ENCODE measurements at regions not wholly inside any gene's neighbourhood (a gene's known extent, or its start where the extent isn't known, plus 50 kb on each side); places are given as distances from the start of the nearest gene placed in this dataset.

DNA sequence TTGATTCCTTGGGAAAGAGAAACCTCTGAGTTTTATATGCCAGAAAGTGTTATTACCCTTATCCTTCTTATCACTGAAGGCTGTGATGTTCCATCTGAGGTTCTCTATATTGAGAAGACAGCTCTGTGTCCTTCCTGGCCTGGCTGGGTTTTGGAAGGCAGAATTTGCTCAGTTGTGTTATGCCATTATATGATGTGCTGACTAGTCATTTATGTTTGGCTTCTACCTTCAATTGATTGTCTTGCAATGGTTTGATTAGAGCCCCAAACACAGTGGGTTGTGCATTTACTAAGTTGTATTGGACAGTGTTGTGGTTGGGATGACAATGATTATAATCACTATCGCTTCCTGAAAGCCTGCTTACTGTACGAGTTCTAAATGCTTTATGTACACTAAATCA is 265.7 kb downstream of the SNAPC1 start:
- DNase-seq = no peak

- no peak for DNase-seq
Observed at GRCh38 chr14:62029569-62029924, 267.3 kb downstream of the SNAPC1 start.

DNA sequence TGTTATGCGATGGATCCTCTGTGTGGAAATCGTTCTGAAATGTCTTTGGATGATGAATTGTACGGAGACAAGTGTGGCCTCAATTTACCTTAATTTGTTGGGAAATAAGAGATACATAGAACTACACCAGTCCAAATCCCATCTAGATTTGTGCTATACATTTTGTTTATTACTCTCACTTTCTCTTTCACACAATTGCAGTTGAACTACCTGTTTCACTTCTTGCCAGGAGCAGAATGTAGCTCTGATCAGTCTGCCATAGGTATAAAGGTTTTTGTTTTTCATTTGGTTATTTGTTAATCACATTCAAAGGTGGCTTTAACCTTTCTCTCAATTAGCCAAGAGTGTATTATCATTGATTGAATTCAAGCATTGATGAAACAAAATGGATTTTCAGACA is 268.2 kb downstream of the SNAPC1 start:
- DNase-seq = no peak

GRCh38 chr14:62031504-62031903 is 269.3 kb downstream of the SNAPC1 start:
- no peak for DNase-seq

DNA sequence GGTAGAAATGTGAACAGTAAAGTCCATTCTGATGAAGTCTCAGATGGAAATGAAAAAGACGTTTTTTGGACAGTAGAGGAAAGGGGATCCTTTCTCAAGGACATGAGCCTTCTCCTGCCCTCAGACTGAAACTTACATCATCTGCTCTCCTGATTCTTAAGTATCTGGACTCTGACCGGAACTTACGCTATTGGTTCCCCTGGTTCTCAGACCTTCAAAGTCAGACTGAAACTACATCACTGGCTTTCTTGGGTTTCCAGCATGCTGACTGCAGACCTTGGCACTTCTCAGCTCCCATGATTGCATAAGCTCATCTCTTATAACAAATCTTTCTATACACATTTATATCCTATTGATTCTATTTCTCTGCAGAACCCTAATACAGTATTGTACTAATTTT is 291.0 kb downstream of the SNAPC1 start:
- DNase-seq = no peak

GRCh38 chr14:62056789-62057188 is 294.6 kb downstream of the SNAPC1 start:
- DNase-seq = no peak

- no peak for DNase-seq
Observed at GRCh38 chr14:62062645-62063044, 300.4 kb downstream of the SNAPC1 start.

DNA sequence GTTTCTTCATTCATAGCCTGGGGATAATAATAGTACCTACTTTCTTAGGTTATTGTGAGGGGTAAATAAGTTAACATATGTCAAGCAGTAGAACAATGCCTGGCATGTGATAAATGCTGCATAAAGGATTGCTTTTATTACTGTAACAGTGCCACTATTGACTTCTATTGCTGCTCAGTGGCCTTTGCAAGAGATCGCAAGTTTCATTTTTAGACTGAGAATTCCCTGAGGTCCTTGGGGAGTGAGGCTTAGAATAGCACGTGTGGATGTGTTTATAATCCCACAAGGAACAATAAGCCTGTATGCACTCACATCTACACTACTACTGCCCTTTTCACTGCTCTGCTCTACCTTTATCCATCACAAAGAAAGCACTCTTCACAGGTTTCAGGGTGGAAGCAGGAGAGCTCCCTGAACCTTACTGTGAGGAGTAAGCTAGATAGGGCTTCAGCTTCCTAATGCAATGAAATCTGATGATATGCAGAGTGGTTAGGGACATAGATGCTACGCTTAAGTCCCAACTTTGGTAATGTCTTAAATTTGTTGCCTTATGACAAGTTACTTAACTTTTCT is 302.6 kb downstream of the SNAPC1 start:
- DNase-seq = no peak

GRCh38 chr14:62066304-62066703 is 304.1 kb downstream of the SNAPC1 start:
- no peak for DNase-seq

DNA sequence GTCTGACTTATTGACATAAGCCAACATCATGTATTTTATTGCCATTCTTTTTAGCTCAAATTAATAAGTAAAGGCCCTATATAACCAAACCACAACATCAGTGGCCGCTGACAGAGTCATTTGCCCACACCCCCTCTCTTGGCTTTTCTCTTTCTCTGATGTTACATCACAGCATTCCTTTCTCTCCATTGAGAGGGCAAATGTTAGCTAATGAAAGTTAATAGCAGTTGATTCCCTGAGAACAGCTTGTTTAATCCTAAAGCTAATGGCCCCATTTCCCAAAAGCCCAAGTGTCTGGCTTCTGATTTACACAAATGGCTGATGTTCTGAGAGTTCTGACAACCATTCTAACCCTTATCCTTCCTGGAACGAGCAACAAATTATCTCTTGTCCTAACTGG is 308.8 kb downstream of the SNAPC1 start:
- no peak for DNase-seq

DNA sequence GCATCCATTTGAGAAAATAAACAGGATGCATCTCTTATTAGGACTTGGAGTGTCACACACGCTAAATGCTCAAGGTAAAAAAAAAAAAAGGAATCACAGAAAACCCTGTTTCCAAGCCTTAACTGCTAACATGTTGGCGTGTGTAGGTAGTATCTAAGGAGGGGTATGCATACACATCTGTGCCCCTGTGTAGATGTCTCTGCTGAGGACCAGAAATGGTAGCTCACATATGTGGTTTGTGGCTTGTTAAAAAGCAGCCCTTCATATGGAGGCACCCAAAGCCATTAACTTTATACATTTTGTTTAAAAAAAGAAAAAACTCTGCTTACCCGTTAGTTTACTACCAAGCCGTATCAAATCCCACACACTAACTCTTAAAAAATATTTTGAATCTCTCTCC is 314.1 kb downstream of the SNAPC1 start:
- DNase-seq = no peak

DNA sequence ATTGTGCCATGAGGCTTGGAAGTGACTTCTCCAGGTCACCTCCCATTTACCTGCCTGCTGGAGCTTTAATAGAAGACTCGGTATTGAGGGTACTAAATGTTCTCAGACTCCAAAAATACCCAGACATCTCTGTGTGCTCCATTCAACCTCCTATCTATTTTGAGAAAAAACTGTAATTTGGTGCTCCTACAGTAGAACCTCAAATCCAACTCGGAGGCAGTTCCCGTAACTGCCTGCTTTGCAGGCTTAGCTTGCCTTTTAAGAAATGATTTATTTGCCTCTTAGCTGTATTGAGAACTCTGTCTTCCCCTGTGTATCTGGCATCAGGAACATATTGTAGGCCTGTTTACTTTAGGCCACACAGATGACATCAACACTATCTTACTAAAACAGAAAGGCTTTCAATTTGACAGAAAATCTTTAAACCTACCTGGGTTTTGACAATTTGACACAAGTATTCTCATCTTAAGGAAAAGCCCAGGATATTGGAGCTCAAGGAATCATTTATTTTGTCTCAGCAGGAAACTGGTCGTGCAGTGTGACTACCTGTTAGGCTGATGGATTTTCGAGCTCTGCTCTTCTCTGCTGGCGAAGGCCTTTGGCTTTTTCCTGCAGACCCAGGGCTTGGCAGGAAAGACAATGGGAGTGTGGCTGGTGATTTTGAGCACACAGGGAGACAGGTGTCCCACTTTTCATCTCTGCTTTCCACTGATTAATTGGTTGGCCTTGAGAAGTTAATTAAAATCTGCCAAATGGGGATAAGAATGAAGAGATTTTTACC is 314.8 kb downstream of the SNAPC1 start:
- no peak for DNase-seq

GRCh38 chr14:62077676-62078261 is 315.5 kb downstream of the SNAPC1 start:
- DNase-seq = no peak

DNA sequence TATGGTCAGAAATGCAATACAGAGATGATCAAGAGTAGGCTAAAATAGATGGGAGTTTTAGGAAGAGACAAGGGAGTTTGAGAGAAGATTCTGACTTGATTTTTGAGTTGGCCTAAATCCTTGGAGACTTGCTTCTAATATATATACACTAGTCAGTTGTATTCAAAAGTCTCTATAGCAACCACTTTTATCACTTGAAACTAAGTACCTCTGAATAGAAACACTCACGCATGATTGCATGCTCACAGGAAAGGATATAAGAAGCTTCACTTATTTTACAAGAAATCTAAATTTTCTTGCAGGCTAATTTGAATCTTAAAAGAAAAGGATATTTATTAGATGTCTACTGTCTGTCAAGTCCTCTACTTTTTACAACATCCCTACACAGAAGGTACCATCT is 316.8 kb downstream of the SNAPC1 start:
- no peak for DNase-seq

DNA sequence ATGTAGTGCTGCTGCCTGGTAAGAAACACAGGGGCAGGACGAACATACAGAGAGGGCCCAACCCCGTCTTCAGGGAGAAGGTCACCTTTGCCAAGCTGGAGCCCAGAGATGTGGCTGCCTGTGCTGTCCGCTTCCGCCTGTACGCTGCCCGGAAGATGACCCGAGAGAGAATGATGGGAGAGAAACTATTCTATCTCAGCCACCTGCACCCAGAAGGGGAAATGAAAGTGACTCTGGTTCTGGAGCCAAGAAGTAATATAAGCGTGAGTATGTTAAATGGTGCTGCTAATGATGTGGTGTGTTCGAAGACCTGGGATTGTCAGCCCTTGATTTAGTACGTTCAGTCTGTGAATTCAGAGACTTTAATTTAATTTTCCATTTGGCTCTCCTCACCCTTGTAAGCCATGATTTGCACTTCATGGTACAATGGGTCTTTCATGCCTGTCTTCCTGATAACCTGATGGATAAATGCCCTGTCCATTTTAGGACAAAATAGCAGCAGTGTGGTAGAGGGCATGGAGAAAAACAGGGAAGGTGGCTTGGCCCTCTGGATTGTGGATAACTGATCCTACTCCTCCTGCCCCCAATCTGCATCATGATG is 318.9 kb downstream of the SNAPC1 start:
- DNase-seq = no peak

DNA sequence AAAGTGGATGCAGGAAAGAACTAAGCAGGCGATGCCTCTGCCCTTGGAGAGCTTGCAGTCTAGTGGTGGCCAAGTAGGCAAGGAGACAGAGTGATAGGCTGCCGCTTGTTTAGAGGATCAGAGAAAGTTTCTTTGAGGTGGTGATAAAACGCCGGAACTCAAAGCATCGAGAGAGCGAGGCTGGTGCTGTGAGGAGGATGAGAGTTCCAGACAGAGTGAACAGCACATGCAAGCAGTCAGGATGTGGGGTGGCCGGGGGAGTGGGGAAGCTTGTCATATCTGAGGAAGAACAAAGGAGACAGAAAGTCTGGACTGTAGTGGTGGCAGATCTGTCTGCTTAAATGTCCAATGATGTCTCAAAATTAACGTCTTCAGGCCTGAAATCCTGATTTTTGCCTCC is 319.7 kb downstream of the SNAPC1 start:
- DNase-seq = no peak

- DNase-seq = no peak
Observed at GRCh38 chr14:62082779-62083178, 320.6 kb downstream of the SNAPC1 start.

DNA sequence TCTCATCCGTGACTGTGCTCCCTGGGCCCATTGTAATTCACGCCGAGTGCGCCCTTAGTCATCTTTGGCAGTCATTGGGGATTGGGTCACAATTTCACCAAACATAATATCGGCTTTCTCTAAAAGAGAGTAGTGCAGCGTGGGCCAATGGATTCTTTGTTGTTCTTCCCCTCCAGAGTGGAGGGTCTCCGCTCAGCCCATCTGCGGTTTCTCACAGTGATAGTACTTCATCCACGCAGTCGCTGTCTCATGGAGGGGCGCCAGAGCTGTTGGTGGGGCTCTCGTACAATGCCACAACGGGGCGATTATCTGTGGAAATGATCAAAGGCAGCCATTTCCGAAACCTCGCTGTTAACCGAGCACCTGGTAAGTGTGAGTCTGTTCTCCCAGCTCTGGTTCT is 321.8 kb downstream of the SNAPC1 start:
- DNase-seq = no peak

GRCh38 chr14:62087191-62087590 is 325.0 kb downstream of the SNAPC1 start:
- no peak for DNase-seq

- no peak for DNase-seq
Observed at GRCh38 chr14:62093736-62094135, 331.5 kb downstream of the SNAPC1 start.

GRCh38 chr14:62097072-62097471 is 334.9 kb downstream of the SNAPC1 start:
- DNase-seq = no peak

GRCh38 chr14:62097824-62098223 is 335.6 kb downstream of the SNAPC1 start:
- no peak for DNase-seq

DNA sequence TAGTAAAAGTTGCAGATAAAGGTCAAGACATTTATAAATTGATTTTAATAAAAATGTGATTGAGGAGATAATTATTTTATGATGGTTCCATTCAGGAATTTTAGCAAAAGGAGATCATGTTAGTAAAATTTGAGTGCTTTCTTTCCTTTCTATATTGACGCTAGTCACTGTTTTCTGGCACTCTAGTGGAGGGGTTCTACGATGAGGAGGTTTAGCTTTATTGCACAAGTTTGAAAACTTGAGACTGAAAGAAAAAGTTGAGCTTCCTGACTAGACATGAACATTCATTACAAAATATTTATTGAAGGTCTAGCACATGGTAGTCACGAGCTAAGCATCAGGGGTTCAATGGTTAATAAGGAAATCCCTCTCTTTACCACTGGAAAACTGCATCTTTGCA is 336.1 kb downstream of the SNAPC1 start:
- no peak for DNase-seq

DNA sequence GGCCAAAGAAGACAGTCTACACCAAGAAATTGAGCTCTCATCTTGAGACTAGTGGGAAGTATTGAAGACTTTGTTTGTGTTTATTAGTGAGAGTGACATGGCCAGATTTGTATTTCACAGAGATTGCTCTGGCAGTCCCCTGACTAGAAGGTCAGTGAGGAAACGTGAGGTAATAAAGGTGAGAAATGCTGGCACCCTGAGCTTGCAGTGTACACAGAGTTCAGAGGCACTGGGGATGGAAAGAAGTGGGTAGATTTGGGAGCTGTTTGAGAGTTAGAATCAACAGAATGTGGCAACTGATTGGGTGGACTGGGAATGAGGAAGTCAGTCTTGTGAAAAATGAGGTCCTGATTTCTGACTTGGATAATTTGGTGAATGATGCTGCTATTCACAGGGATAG is 336.9 kb downstream of the SNAPC1 start:
- DNase-seq = no peak

Measured in amniotic stem cell (primary cell).